ENCODE measurements at regions not wholly inside any gene's neighbourhood (a gene's known extent, or its start where the extent isn't known, plus 50 kb on each side); places are given as distances from the start of the nearest gene placed in this dataset.

GRCh38 chr15:72970933-72971760 is 81.1 kb upstream of the NEO1 start:
- TF ChIP-seq CTCF (IDR thresholded peaks at IDR 0.05) = no peak
- no peak for TF ChIP-seq POLR2A (IDR thresholded peaks at IDR 0.05)
